ENCODE measurements at regions not wholly inside any gene's neighbourhood (a gene's known extent, or its start where the extent isn't known, plus 50 kb on each side); places are given as distances from the start of the nearest gene placed in this dataset.
A peak's percentile ranks its signal among the peaks of the same experiment; 100 is the strongest.

DNA sequence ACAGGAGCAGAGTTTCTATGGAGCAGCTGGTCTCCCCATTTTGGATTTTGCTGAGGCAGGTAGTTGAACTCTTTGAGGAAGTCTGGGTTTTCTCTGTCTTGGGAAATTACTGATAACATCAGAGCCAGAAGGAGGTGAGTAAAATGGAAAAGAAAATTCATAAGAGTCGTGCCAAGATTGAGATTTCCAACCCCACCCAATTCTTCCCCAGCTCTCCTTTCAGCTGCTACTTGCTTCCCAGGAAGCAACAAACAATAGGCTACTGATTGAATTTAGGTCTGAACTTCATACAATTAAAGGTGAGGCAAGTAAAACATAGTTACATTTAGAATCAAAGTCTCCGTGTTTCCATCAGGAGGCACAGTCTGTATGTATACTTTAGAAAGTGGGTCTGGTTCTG lies 54.6 kb upstream of the EOLA2 start:
- no peak for DNase-seq

DNA sequence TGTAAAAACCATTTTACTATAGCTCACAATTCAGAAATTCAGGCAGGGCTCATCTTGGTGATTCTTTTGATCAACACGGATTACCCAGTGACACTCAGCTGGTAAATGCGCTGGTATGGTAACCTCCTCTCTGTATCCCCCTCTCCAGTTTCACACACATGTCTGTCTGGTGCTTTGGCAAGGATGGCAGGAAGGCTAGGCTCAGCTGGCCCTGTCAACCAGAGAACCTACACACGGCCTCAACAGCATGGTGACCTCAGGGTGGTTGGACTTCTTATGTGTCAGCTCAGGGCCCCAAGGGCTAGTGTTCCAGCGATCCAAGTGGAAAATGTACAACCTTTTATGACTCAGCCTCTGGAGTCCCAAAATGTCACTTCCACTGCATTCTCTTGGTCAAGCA lies 55.7 kb upstream of the EOLA2 start:
- no peak for DNase-seq

DNA sequence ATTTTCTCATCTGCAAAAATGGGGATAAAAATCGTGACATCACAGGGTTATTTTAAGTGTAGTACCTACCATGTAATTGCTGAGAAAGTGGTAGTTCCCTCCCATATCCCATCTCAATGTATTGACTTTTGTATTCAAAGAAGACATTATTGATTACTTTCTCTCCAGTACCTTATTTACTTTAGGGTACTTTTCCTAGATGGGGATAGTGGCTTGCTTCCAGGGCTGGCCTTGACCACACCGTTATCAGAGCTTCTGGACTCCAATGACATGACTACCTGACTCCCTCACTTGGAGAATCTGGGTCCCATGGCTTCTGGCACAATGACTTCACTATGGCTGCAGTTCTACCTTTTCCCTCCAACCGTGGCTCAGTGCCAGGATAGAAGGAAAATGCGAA lies 58.2 kb upstream of the EOLA2 start:
- DNase-seq = no peak

DNA sequence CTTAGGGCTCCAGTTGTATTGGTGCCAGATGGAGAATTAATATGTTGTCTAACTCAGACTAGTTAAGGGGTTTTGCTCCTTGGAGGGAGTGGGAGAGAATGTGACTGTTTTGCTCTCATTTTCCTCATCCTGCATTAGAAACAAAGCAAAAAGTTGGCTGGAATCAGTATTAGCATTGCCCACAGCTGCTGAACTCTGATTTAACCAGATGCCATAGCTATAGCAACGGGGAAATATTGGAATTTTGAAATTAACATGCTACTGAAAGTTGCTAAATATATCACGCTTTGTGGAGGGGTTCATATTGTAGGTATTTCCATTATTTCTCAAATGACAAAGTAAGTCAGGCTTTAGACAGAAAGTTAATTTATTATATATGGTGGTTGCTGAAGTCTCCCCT lies 66.7 kb upstream of the EOLA2 start:
- no peak for DNase-seq

DNA sequence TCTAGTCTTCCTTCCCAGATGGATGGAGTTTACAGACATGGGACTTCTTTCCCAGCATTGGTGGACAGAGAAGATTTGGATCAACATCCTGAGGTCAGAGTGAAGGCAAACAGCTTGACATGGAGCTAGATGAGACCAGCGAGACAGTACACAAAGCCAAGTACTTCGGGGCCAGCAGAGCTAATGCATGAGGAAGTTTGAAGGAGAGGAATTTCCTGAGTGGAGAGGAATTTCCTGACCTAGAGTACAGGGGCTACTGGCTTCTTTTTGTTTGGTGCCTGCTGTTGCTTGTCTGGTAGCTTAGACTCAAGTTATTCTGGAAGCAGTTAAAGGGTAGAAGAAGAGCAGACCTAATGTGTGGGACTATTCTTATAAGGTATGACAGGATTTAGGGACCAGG lies 69.1 kb upstream of the EOLA2 start:
- no peak for DNase-seq

DNA sequence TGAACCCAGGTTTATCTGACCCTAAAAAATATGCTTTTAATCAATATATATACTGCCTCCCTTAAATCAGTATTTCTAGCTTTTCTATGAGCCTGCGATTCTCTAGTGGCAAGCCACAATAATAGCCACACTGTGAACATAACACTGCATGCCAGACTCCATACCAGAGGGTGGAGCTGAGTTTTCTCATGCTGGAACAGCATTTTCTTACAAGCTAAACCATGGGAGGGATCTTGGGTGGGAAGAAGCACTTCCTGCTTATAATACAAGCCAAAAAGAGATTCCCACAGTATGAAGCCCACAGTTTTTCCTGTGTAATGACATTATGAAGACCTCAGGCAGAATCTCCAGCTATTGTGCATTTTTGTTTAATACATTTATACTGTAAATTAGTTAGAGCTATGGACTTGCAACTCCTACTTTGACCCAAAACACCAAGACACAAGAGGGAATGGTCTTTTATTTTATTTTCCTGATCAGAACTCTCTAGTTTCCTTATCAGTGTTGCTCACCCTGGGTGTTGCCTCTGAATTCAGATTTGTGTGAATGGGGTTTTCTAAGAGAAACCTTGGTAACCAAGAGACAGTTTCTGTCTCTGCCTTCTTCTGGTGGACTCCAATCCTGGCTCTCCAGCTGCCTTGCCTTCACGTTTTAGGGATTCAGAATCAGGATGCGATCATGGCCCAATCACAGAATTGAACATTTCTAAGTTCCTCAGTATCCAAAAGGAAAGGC lies 74.5 kb upstream of the EOLA2 start:
- peak; percentile 14 for DNase-seq

DNA sequence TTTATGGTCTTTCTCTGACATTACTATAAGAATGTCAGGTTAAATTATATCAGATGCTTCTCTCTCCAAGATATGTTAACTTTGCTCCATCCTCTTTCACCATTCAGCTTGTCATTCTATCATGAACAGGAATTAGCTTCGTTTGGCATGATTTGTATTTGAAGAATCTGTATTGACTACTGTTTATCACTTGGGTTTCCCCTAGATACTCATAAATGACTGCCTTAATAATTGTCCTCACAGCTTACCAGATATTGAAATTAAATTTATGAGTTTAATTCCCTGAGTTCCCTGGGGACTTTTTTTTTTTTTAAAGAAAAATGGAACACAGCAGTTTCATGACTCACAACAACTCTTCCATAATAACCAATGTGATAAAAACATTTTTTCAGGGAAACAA lies 76.2 kb upstream of the EOLA2 start:
- DNase-seq = no peak

DNA sequence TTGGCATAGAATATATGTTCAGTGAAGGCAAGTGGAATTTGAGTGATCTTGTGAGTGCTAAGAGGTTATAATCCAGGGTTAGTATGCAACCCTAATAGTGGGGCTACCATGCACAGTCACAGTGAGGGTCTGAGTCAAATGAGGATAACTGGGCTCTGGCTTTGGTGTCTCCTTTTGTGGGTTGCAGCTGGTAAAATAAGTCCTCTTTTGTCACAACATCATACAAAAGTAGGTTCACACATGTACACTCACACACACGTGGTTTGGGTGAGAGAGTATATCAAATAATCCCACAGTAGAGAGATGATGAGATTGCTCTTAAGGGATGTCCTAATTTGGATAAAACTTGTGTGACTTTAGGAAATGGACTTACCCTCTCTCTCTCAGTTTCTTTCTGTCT lies 79.6 kb upstream of the EOLA2 start:
- no peak for DNase-seq

DNA sequence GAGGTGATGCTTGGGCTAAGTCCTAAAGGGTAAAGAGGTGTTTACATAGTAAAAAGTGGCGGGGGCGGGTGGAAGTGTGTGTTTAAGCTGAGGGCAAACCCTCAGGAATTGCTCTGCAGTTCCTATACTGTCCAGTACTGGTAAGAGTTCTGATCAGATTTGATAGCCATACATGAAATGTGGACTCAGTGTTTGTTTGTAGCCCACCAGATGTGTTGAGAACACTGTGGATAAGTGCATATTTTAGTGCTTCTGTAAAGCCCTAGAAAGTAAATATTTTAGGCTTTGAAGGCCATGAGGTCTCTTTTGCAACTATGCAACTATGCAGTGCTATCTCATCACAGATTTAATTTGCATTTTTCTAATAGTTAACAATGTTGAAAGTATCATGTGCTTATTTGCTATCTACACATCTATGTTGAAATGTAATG lies 80.7 kb upstream of the EOLA2 start:
- peak; percentile 53 for DNase-seq

DNA sequence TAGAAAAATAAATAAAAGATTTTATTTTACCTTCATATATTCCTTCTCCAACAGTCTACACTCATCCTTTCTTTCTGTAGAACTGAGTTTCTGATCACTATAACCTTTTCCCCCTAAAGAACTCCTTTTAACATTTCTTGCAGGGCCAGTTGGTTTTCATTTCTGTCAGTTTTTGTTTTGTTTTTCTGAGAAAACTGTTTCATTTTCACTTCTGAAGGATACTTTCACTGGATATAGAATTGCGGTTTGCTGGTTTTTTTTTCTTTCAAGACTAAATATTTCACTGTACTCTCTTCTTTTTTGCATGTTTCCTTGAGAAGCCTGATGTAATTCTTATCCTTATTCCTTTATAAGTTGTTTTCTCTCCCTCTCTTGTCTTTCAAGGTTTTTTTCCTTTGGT lies 90.4 kb upstream of the EOLA2 start:
- no peak for DNase-seq

DNA sequence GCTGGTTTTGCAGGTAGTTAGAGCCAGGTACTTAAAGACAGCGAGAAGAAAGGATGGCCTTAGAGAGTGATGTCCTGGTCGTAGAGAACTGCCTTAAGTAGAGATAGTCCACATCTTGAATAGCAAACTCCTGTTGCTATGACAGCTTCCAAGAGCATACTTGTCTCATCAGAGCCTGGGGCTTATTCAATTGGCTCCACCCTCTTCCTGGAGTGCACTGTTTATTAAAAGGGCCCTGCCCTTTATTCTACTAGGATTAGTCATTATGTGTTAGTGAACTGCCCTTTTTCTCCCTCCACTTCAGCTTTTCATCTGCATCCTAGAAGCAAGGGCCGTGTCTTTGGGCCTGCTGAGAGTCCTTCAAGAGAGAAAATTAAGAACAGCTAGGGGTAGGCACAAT lies 94.5 kb upstream of the EOLA2 start:
- peak; percentile 71 for DNase-seq

DNA sequence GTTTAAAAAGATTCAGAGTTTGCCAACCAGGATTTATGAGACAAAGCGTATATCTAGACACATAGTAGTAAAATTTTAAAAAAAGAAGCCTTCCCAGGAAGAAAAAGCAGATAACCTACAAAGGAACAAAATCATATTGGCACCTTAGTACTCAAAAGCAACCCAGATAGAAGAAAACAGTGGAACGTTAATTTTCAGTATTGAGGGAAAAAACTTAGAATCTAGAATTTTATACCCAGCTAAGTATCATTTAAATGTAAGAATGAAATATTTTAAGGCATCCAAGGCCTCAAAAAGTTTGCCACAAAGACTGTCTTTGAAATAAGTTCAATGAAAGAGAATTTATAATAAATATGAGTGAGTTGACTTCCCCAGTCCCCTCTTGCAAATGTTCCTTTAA lies 96.5 kb upstream of the EOLA2 start:
- no peak for DNase-seq

DNA sequence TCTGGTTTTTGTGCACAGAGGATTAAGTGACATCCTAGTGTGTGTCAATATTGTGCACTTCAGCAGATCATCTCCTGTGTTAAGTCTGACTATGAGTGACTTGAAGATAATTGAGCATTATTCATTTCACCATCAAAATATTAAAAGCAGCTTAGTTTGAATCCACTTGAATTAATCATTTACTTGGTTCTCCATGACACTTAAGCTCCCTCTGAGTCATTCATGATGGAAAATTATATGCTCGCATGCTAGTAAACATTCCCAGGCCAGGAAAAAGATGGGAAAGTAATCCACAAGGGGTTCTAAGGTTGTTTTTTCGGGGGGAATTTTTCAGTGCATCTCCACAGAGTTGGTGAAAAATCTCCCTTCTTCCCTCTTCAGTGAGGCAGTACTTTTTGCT lies 97.2 kb upstream of the EOLA2 start:
- DNase-seq = peak; percentile 66

DNA sequence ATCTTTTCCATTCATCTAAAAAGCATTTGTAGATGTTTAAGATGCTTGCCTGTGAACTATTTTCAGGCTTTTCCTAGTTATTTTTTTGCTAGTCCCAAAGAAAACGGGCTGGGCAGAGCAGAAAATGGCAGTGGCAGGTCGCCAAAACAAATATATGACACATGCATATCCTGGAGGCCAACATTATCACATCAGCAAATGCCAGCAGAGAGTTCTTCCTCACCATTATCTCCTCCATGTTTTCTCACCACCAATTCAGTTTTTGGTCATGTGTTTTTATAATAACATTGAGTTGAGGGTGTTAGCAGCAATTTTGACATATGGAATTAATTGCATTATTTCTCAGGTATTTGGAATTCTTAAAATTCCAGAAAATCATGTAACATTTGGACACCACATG lies 97.9 kb upstream of the EOLA2 start:
- DNase-seq = peak; percentile 89

DNA sequence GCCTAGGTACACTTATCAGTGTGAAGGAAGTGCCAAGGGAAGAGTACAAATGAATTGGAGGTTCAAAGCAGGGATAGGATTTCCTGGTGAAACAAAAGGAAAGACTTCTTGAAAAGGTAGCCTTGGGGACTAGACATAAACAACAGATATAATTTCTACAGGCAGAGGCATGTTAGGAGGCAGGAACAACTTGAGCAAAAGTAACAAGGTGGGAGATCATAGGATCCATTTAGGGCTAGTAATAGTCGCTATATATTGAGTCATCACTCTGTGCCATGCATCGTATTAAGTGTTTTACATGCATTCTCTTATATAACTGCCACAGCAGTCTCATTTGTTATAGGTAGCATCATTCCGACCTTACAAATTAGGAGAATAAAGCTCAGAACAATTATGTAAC lies 98.3 kb upstream of the EOLA2 start:
- no peak for DNase-seq

DNA sequence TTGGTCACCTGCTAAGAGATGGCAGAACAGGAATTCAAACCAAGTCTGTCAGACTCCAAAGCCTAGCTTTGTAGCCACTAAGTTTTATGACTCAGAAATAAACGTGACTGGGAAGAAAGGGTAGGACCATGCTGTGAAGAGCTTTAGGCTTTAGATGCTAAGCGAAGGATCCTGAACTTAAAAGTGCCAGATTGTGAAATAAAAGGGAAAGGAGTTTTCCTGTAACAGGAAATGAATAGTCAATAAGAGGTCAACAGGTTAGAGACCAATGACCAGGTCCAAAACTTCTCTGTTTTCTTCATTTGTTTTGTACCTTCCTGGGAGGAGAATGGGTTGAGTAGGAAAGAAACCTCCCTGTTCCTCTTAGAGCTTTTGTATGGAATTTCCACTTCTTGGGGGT lies 98.8 kb upstream of the EOLA2 start:
- peak; percentile 19 for DNase-seq

DNA sequence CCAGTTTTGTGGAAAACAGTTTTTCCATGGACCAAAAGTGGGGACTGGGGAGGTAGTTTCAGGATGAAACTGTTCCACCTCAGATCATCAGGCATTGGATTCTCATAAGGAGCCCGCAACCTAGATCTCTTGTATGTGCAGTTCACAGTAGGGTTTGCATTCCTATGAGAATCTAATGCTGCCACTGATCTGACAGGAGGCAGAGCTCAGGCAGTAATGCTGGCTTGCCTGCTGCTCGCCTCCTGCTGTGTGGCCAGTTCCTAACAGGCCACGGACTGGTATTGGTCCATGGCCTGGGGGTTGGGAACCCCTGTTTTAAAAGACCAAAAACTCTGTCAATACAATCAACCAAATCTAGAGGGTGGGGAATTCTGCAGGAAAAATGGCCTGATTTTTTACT lies 100.0 kb upstream of the EOLA2 start:
- peak; percentile 31 for DNase-seq

DNA sequence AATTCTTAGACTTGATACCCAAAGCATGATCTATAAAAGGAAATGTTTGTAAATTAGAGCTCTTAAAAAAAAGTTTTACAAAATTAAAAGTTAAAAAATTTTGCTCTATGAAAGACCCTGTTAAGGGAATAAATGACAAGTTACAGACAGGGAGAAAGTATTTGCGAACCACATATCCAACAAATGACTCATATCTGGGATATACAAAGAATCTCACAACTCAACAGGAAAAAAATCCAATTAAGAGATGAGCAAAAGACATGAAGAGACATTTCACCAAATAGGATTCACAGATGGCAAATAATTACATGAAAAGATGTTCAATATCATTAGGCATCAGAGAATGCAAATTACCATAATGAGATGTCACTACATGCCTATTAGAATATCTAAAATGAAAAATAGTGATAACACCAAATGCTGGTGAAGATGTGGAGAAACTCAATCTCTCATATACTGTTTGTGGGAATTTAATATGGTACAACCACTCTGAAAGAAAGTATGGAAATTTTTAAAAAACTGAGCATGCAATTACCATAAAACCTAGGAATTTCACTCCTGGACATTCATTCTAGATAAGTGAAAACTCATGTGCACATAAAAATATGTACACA lies 100.8 kb upstream of the EOLA2 start:
- DNase-seq = peak; percentile 72

DNA sequence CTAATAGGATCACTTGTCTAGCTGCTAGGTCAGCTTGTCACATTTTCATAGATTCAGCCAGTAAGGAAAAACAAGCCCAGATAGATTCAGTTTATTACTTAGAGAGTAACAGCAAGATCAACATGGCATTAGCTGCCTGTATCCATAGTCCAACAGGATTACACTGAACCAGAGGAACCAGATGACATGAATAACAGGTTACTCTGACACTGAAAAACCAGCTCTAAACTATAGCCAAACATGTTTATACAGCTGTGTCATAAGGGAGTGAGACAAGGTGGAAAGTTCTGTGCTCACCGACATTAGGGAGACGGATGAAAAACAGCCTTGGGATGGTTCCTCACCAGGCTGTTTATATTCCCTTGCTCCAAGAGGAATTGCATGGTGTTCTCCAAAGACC lies 102.9 kb upstream of the EOLA2 start:
- DNase-seq = no peak

DNA sequence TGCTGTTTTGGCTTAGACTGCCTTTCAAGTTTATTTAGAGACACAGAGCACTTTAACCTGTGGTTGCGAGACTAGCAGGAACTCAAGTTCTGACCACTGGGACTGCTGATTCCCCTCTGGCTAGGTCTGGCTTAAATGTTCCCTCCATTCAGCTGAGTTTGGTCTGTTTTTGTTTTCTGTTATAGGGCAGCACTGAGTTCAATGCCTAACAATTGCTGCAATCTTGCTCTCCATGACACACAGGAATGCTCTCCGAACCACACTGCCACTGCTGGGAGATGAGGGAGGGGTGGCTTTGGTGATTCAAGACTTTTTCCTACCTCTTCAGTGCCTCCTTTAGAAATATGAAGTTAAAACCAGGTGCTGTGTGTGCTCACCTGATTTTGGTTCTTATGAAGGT lies 106.3 kb upstream of the EOLA2 start:
- DNase-seq = peak; percentile 38

DNA sequence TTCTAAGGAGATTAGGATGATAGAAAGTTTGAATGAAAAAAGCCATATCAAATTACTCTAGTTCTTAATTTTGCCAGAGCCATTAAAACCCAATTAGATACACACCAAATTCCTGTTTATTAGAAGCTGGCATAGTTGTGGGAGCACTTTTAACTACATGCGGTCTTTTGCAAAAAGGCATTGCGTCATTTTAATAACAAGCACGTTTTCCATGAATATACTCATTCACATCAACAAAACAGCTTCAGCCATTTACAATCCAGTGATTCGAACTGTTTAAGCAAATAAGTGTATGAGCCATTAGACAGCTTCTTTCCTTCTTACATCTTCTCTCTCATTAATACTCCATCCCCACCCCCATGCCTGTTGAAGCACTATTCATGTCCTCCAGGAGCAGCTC lies 109.5 kb upstream of the EOLA2 start:
- no peak for DNase-seq

DNA sequence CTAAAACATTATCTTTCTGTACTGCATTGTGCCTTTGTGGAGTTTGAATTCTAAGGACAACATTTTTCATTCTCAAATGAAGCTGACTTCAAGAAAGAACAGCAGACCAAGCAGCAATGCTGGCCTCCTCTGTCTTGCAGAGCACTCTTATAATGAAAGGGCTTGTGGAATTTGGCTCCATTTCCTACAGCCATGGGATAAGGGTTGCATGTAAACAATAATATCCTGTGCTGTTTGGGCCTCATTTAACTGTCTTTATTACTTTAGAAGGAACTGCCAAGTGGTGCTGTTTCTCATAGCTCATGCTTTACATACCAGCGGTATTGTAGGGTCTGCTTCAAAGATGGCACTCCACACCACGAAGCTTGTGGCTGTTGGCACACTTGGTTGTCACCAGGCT lies 111.4 kb upstream of the EOLA2 start:
- DNase-seq = no peak

DNA sequence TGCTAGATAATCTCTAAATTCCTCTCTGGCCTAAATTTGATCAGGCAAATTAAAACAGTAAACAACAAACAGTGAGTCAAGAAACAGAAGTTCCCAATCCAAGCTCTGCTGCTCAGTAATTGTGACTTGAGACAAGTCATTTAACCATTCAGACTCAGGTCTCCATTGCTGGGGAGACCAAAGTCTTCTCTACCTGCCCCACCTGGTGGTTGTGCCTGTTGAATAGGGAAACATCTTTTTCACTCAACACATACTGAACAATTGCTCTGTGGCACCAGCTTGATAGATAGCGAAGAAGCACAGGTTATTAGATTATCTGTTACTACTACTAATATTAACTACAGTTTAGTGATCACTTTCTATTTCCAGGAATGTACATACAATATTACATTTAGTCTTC lies 112.1 kb upstream of the EOLA2 start:
- no peak for DNase-seq

DNA sequence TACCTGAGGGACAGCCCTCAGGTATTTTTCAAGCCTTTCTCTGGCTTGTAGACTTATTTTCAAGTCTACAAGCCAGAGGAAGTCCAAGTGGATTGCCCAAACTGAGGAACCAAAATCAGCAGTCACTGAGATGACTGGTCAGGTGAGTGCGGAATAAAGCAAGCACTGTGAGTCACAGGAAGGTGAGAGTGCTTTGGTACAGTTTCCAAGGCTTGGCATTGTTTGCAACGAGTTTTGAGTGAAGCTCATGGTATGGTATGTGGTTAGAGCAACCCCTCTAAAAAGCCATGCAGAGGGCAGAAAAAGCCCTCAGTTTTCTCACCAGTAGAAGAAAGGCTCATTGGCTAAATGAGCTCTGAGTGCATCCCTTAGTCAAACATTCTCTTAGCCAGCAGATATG lies 112.8 kb upstream of the EOLA2 start:
- no peak for DNase-seq

DNA sequence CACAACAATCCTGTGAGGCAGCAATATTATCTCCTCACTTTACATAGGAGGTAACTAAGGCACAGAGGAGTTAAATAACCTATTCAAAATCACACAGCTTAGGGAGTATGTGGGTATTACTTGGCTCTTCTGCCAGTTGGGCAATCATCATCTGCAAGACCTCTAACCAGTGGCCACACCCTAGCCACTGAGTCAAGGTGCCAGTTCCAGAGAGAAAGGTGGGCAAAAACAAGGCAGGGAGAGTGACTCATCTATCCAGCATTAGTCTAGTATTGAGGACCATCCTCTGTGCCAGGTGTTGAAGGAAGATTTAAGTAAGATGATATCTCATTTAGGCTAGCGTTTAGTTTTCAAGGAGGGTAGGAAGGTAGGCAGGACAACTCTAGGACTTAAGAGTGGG lies 113.9 kb upstream of the EOLA2 start:
- DNase-seq = no peak

Measured in fibroblast of skin of right biceps (primary cell).